SH-SY5Y (cell line): ENCODE measurements at regions not wholly inside any gene's neighbourhood (a gene's known extent, or its start where the extent isn't known, plus 50 kb on each side); places are given as distances from the start of the nearest gene placed in this dataset.

Experiments used
- GATA2 ChIP-seq: IDR thresholded peaks from 2 replicates; pipeline ENCODE4 v1.6.1; 2011; ENCODE audit warnings: mild to moderate bottlenecking, low read depth, low read length
- GATA3 ChIP-seq: IDR thresholded peaks from 2 replicates; pipeline ENCODE4 v1.6.1; 2011; ENCODE audit warnings: low read depth, mild to moderate bottlenecking, low read length, moderate library complexity

- TF ChIP-seq GATA3 = no peak
- TF ChIP-seq GATA2 = no peak
These were observed 109.0 kb downstream of the JCAD start for GRCh38 chr10:29950391-29950790.
